ENCODE measurements at regions not wholly inside any gene's neighbourhood (a gene's known extent, or its start where the extent isn't known, plus 50 kb on each side); places are given as distances from the start of the nearest gene placed in this dataset.

- intact Hi-C loops (cut with micrococcal nuclease), result no loop called here
These were observed 279.8 kb downstream of the IKZF2 start for GRCh38 chr2:212871597-212871996.

- intact Hi-C loops (cut with micrococcal nuclease), result no loop called here
These were observed 287.2 kb downstream of the IKZF2 start for GRCh38 chr2:212864186-212864585.

DNA sequence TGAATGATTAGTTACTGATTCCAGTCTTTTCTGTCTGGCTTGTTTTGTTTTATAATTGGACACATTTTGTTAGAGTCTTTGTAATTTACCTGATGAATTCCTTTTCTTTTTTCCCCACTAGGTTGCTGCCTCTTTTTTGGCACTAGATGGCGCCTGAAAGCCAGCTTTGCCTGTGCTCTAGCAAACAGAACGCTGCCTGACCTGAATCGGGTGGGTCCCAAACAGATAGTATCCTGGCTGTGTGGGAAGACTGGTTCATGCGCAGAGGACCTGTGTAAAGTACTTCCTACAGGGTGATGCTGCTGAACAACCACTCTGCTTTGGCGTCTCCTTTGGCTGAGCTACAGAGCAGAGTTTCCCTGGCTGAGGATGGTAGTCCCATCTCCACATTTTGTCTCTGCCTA lies 288.2 kb downstream of the IKZF2 start:
- intact Hi-C loops (cut with micrococcal nuclease), result loop anchor here (1.0 to 2.0 kb wide), 2 partner anchors 290 to 384 kb away; no protein-coding TSS in a partner anchor

- intact Hi-C loops (cut with micrococcal nuclease), result no loop called here
These were observed 292.9 kb downstream of the IKZF2 start for GRCh38 chr2:212858496-212858895.

GRCh38 chr2:212854771-212855170 lies 296.6 kb downstream of the IKZF2 start:
- intact Hi-C loops (cut with micrococcal nuclease), result no loop called here

- intact Hi-C loops (cut with micrococcal nuclease), result no loop called here
These were observed 297.3 kb downstream of the IKZF2 start for GRCh38 chr2:212854116-212854515.

DNA sequence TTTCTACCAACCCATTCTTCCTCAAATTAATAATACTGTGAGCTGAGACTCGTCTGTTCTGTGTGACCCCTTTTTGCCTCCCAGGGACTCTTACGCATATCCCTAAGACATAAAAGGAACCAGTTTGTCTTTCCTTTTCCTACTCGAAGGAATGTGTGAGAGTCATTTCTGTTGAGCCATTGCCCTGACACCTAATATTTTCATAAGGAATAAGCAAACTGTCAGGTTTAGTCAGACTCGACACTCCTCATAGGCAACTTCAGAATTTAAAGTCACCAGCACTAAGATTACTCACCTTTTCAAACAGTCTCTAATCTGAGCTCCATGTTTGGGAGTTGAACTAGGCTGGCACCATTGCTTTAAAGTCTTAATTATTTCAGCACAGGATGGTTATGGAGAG lies 305.5 kb downstream of the IKZF2 start:
- intact Hi-C loops (cut with micrococcal nuclease), result no loop called here

DNA sequence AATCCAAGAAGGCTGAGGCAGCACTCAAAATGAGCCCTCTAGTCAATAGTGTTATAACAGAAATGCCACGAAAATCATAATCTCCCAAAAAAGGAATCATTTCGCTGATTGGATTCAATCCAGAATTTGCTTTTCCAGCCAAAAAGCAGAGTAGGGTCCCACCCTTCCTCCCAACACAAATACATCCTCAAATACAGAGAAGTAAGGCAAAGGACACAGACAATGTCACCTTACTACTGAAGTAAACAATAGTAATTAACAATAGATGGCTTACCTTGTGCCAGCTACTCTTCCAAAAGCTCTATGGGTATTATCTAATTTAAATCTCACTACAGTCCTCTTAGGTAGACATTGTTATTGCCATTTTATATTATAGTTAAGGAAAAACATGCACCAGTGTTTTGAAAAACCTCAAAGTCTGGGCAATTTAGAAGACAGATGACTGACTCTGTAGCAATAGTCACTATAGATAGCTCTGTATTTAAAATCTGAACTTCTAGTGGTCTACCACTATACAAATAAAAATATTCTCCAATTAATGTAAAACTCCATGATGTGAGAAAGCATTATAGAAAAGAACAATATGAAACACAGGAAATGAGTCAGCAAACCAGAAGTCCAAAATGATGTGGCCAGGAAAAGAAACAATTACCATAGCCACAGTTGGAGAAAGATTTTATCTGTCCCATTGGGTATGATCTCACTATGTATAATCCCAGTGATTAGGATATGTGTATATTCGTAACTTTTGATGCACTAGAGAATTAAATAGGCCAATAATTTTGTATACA lies 305.0 kb upstream of the ERBB4 start:
- intact Hi-C loops (cut with micrococcal nuclease), result no loop called here

DNA sequence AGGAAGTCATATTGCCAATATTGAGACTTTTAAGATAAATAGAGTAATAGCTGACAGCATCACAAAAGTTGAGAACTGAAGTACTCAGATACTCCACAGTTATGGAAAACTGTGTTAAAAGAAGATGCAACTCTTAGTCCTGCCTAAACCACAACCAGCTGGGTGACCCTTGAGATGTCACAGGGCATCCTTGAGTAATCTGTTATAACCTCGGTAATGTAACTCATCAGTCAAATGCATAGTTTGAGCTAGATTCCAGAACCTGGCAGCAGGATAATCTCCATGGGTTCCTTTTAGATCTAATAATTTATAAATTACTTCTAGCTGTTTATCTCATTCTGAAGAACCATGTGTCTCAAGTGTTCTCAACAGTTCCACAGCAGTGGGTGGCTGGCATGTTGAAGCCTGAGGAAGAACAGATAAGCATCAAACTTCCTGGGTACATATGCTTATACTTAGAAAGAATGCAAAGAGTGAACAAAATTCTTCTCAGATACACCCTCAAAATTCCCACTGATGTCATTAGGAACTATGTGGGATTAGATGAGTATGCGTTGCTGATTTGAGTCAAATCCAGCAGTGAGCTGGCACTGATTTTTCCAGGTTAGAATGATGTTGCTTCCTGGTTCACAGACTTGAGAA lies 304.1 kb upstream of the ERBB4 start:
- intact Hi-C loops (cut with micrococcal nuclease), result no loop called here

- intact Hi-C loops (cut with micrococcal nuclease), result no loop called here
These were observed 302.9 kb upstream of the ERBB4 start for GRCh38 chr2:212841460-212841859.

DNA sequence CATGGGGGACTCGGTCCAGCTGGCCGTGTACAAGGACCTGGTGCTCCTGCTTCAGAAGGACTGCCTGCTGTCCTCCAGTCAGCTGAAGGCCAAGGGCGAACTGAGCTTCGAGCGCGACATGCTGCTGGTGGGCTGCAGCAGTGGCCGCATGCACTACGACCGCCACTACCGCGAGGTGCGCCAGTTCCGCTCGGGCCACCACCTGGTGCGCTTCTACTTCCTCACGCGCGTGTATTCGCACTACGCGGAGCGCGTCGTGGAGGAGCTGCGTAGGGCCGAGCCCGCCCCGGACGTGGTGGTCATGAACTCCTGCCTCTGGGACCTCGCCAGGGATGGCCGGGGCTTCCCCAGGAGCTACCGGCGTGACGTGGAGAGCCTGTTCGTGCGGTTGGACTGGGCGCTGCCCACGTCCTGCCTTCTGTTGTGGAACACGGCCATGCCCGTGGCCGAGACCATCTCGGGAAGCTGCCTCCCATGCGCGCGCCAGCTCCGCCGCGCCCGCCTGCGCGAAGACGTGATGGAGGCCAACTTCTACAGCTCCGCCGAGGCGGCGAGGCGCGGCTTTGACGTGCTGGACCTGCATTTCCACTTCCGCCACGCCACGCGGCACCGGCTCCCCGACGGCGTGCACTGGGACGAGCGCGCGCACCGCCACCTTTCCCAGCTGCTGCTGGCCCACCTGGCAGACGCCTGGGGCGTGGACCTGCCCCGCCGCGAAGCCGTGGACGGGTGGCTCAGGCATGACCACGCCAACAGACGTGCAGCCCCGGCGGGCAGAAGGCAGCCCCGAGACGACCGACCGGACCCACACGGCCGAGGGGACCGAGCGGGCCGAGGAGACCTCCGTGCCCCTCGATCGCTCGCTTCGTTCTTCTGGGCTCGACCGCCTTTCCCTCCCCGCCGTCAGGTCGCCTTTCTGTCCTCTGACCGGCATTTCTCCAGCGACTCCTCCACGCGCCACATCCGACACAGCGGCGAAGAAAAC lies 293.9 kb upstream of the ERBB4 start:
- intact Hi-C loops (cut with micrococcal nuclease), result no loop called here

- intact Hi-C loops (cut with micrococcal nuclease), result no loop called here
These were observed 293.1 kb upstream of the ERBB4 start for GRCh38 chr2:212831671-212832199.

- intact Hi-C loops (cut with micrococcal nuclease), result no loop called here
These were observed 277.7 kb upstream of the ERBB4 start for GRCh38 chr2:212816267-212816666.

DNA sequence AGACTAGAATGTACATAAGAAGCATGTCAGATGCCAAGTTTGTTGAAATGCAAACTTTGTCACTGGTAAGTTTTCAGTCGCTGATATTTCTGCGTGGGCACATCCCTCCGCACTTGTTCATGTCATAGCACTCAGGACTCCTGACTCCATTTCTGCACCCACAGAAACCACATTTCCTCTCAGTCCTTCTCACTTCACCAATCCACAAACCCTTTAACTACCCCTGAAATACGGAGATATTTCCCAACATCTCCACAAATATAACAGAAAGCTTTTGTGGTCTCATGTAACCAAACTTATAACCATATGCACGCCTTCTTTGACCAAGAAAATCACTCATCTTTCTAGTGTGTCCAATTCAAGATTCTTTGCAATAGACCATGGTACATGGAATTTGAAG lies 276.9 kb upstream of the ERBB4 start:
- intact Hi-C loops (cut with micrococcal nuclease), result no loop called here

GRCh38 chr2:212814941-212815340 lies 276.3 kb upstream of the ERBB4 start:
- intact Hi-C loops (cut with micrococcal nuclease), result no loop called here

- intact Hi-C loops (cut with micrococcal nuclease), result no loop called here
These were observed 273.3 kb upstream of the ERBB4 start for GRCh38 chr2:212811921-212812320.

DNA sequence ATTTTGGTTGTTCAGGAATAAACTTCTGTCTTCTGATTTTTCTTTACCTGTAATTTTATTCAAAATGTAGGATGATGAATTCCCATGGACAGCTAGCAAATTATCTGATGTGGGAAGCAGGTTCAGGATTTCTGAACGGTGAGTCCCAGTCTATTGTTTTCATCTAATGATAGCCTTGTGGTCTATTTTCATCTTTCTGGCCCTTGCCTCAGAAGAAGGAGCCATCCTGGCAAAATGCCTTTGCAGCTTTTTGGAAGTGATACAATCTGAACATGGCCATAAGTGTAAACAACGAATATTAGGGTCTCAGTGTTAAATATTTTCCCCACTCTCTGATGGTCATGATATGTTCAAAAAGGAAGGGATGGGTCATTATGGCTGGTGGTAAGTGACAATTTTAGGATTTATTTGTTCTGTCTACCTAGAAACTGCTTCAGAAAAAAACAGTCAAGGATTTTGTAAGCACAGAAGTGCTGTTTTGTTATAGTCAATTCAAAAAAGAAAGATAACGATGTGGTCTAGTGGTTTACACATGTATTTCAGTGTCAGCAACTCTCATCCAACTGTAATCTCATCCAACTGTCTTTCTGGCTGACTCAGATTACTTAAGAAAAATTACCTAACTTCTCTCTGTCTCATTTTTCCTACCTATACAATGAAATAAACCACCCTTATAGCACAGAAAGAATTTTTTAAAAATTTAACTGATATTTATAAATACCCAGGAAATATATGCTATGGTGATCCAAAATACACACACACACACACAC lies 272.6 kb upstream of the ERBB4 start:
- intact Hi-C loops (cut with micrococcal nuclease), result no loop called here

GRCh38 chr2:212797484-212798205 lies 259.0 kb upstream of the ERBB4 start:
- intact Hi-C loops (cut with micrococcal nuclease), result no loop called here

DNA sequence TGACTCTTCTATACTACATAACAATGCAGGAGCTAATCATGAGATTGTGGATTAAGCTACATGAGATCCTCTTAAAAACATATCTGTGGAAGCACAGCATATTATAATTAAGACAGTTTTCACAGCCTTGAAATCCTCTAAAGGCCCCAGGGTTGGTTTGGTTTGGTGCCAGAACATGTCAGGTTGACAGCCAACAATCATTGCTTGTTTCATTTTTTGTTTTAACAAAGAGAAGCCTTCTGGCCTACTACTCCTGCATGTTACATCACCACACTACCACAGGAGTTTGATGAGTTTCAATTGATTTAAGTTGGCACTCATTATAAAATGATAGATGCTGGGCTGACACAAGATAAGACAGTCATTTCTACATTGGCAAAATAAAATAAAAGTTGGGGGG lies 255.9 kb upstream of the ERBB4 start:
- intact Hi-C loops (cut with micrococcal nuclease), result no loop called here

DNA sequence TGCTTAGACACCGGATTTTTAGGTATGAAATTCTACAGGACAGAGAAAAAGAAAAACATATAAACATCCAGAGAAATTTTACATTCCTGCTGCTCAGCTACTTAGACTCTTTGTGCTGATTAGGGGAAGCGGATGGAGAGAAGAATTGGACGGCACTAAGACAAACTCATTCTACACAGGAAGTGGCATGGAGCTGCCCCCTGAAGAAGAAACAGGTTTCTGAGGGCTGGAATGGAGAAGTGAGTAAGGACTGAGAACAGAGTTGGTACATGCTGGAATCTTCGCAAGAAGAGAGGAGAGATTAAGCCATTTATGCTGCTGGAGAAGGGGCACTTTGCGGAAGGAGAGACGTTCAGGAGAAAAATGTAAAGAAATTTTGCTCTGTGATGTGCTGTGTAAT lies 253.0 kb upstream of the ERBB4 start:
- intact Hi-C loops (cut with micrococcal nuclease), result no loop called here

All from T-helper 1 cell treated with Interleukin-12 subunit alpha and Interleukin-12 subunit beta and Interleukin-4 antibody, amounts not matched to agents 30 ng/mL and 1 ng/mL, for 36 hours (primary cell).